Activated CD4-positive, alpha-beta T cell treated with anti-CD3 and anti-CD28 coated beads, Interleukin-2, amount 10 ng/mL, durations not matched to agents 7 days and 5 days (primary cell): ENCODE measurements at regions not wholly inside any gene's neighbourhood (a gene's known extent, or its start where the extent isn't known, plus 50 kb on each side); places are given as distances from the start of the nearest gene placed in this dataset.
"Not testable (repeated sequence)": the region's sequence is repeated elsewhere in the genome, so short reads cannot be mapped to it uniquely, and the experiment has no call there.

Source experiments
- CTCF ChIA-PET: fragments of 350-600 bp; sonication (Branson Sonifier 250); formaldehyde crosslinking; loops from one replicate; lab custom pipeline; 2021; ENCODE audit warnings: antibody characterized with exemption; lab: Charles Lee
- POLR2A ChIA-PET: fragments of 350-600 bp; sonication (Branson Sonifier 250); formaldehyde crosslinking; loops from one replicate; lab custom pipeline; 2021; ENCODE audit warnings: antibody characterized with exemption; lab: Charles Lee
- DNase-seq: peaks from one replicate; pipeline ENCODE4 v3.0.0-alpha.2; 2020
- H3K27ac Mint-ChIP-seq: one replicate; pipeline ENCODE4 v1.8.0; 2021; ENCODE audit warnings: mild to moderate bottlenecking, moderate library complexity, mixed read lengths
- H3K27me3 Mint-ChIP-seq: one replicate; pipeline ENCODE4 v1.8.0; 2021; ENCODE audit warnings: mixed read lengths
- H3K36me3 Mint-ChIP-seq: one replicate; pipeline ENCODE4 v1.8.0; 2021; ENCODE audit warnings: low read depth, mixed read lengths
- H3K4me1 Mint-ChIP-seq: one replicate; pipeline ENCODE4 v1.8.0; 2021; ENCODE audit warnings: mixed read lengths
- H3K4me3 Mint-ChIP-seq: one replicate; pipeline ENCODE4 v1.8.0; 2021; ENCODE audit warnings: mild to moderate bottlenecking, moderate library complexity, mixed read lengths
- H3K9me3 Mint-ChIP-seq: one replicate; pipeline ENCODE4 v1.8.0; 2021; ENCODE audit warnings: mixed read lengths

DNA sequence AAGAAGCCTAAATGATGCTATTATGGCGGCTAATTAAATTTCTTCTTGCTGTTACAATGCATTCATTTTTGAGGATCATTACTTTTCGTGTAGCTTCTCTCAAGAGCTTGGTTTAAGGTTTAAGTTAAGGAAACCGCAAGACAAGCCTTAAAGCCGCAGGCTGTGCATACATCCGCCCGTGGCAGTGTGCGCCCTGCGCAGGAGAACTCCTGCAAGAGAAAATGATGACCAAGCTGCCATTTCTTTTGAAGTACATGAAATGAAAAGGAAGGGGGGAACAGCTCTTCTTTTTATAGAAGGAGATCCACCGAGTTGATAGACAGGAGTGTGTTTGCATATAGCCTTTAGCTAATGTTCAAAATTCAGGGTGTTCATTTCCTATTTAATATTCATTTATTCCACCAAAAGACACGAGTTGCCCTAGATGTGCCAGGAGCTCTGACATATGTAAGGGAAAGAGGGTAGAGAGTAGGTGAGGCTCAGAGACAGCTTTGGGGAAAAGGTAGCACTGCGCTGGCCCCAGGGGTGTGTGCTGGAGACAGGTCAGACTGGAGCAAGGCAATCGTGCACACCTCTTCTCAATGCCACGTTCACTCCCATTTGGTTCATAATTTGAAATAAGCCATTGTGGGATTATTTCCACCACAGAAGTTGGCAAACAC lies 112.1 kb upstream of the LDB2 start:
- Mint-ChIP-seq H3K27me3 (no peaks in the 10 kb centered on the region), H3K36me3 (no peaks in the 10 kb centered on the region), H3K27ac (no peak overlapping the region), H3K4me3 (no peak overlapping the region), H3K9me3 (no peaks in the 10 kb centered on the region), H3K4me1 (no peaks in the 10 kb centered on the region)
- CTCF ChIA-PET: no interaction called here
- POLR2A ChIA-PET: no interaction called here
- DNase-seq: no peak

DNA sequence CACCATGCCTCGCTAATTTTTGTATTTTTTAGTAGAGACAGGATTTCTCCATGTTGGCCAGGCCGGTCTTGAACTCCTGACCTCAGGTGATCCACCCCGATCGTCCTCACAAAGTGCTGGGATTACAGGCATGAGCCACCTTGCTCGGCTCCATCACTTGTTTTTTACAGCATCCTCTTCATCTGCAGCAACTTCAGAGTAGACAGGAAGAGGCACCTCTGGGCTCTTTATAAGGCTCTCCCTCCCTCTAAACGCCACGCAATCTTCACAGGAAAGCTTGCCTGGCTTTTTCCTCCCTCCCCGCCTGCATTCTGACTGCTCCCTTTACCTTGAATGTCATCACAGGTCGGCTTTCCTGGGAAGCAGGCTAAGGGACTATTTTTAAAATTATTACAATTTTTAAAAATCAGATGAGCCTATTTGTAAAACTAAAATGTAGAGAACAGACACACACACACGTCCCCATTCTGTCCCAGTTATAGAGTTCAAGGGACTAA lies 111.5 kb upstream of the LDB2 start:
- Mint-ChIP-seq H3K36me3 (no peaks in the 10 kb centered on the region), H3K4me1 (no peaks in the 10 kb centered on the region), H3K27ac (no peak overlapping the region), H3K4me3 (no peak overlapping the region), H3K9me3 (no peaks in the 10 kb centered on the region), H3K27me3 (no peaks in the 10 kb centered on the region)
- CTCF ChIA-PET: interaction anchor here (0.5 kb wide), 1 partner anchor 1647 kb away, joined by 5 read pairs; no protein-coding TSS in a partner anchor
- no peak for DNase-seq
- POLR2A ChIA-PET: no interaction called here

DNA sequence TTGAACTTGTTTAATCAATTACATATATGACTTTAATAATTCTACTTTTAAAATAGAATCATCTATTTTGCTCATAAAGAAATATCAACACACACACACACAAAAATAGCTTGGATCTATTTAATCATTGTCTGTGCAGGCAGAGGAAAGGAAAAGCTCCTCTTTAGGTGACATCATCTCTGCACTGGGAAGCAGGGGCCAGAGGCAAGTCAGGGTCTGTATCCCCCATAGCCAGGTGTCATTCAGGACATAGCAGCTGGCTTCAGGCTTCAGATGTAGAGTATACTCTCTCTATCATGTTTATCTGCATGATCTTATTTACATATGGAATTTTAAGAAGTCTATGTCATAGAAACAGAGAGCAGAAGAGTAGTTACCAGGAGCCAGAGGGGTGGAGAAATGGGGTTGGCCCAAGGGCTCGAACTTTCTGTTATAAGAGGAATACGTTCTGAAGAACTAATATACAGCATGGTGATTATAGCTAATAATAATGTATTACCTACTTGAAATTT lies 110.4 kb upstream of the LDB2 start:
- DNase-seq: no peak
- no peaks in the 10 kb centered on the region for H3K27me3 Mint-ChIP-seq
- H3K9me3 Mint-ChIP-seq: no peaks in the 10 kb centered on the region
- no peaks in the 10 kb centered on the region for H3K36me3 Mint-ChIP-seq
- ChIA-PET POLR2A (no interaction called here), CTCF (no interaction called here)
- no peak overlapping the region for H3K27ac Mint-ChIP-seq
- H3K4me3 Mint-ChIP-seq: no peak overlapping the region
- H3K4me1 Mint-ChIP-seq: no peaks in the 10 kb centered on the region

DNA sequence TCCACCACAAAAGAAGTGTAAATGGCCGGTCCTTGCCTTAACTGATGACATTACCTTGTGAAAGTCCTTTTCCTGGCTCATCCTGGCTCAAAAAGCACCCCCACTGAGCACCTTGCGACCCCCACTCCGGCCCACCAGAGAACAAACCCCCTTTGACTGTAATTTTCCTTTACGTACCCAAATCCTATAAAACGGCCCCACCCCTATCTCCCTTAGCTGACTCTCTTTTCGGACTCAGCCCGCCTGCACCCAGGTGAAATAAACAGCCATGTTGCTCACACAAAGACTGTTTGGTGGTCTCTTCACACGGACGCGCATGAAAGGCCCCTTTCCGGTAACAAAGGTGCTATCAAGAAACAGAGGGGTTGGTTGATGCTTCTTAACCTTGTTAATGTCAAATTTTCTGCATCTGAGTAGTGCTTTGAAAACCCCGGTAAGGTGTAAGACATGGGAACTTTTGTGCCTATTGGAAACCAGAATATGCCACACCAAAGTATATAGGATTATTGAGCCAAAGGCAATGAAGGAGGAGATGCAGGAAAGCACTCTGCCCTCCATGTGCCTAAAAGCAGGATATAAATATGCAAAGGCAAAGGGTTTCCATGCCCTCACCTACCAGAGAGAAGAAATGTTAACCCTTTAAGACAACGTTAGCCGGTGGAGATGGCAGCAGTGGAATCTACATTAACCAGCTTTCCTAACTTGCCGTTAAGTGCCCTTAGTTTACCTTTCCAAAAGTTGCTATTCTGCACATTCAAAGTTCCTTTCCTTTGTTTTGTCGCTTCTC lies 105.4 kb upstream of the LDB2 start:
- DNase-seq, CTCF ChIA-PET, POLR2A ChIA-PET, H3K36me3 Mint-ChIP-seq, H3K4me3 Mint-ChIP-seq, H3K9me3 Mint-ChIP-seq, H3K27me3 Mint-ChIP-seq, H3K4me1 Mint-ChIP-seq, H3K27ac Mint-ChIP-seq: not testable (repeated sequence)

DNA sequence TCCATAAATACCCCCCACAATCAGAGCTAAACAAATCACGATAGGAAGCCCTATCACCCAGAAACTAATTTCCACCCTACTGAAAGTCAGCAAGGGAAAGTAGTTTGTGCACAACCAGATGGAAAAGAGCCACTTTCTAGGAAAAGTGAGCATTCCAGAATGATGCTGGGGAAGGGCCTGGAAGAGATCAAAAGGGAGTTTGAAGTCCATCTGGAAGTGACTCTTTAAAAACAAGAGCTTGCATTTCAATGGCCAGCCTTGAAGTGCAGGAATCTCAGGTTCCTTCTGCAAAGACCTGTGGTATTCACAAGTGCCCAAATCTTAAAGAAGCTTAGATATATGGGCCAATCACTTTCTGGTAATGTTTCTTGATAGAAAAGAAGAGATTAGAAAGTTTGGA lies 97.0 kb upstream of the LDB2 start:
- ChIA-PET CTCF (no interaction called here), POLR2A (no interaction called here)
- no peak for DNase-seq
- H3K4me3 Mint-ChIP-seq: no peak overlapping the region
- H3K27me3 Mint-ChIP-seq: no peaks in the 10 kb centered on the region
- no peaks in the 10 kb centered on the region for H3K4me1 Mint-ChIP-seq
- H3K36me3 Mint-ChIP-seq: no peaks in the 10 kb centered on the region
- no peaks in the 10 kb centered on the region for H3K9me3 Mint-ChIP-seq
- no peak overlapping the region for H3K27ac Mint-ChIP-seq

DNA sequence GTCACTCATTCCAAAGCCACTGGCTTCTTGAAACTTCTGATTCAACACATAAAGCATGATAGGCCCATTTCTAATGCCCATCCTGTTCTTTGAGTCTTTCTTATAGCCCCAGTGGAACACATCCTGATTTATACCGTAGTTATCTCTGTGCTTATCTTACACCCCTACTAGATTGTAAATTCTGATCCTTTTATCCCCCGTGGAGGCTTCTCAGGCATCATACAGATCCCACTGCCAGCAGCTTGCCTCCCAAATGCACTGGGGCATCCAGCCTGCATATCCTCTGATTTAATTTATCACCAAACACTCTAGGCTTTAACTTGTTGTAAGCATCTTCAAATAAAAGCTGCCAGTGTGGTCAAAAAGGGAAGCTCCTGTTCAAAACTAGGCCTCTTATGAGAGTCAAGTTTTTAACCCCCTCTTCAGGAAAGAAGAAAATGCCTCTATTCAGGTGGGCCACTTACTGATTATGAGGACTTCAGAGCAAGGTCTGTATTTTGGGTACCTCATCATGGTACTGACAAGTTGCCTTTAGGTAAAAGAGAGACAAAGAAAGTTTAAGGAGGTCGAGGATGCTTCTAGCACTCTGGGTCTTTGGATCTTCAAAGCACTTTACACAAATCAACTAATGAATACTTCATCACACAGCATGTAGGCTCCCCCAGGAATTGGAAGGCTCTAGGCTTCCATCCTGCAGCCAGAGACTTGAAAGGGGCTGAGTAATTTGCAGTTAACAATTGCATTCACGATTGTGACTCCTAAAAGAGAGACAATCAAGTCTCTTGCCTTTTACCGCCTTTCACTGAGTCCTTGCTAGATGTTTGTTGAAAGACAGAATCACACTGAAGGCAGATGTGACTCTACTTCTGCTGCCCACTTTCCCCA lies 95.8 kb upstream of the LDB2 start:
- H3K4me3 Mint-ChIP-seq: no peak overlapping the region
- no peak for DNase-seq
- no peaks in the 10 kb centered on the region for H3K36me3 Mint-ChIP-seq
- H3K9me3 Mint-ChIP-seq: no peaks in the 10 kb centered on the region
- H3K27me3 Mint-ChIP-seq: no peaks in the 10 kb centered on the region
- H3K27ac Mint-ChIP-seq: no peak overlapping the region
- no peaks in the 10 kb centered on the region for H3K4me1 Mint-ChIP-seq
- ChIA-PET CTCF (no interaction called here), POLR2A (no interaction called here)

DNA sequence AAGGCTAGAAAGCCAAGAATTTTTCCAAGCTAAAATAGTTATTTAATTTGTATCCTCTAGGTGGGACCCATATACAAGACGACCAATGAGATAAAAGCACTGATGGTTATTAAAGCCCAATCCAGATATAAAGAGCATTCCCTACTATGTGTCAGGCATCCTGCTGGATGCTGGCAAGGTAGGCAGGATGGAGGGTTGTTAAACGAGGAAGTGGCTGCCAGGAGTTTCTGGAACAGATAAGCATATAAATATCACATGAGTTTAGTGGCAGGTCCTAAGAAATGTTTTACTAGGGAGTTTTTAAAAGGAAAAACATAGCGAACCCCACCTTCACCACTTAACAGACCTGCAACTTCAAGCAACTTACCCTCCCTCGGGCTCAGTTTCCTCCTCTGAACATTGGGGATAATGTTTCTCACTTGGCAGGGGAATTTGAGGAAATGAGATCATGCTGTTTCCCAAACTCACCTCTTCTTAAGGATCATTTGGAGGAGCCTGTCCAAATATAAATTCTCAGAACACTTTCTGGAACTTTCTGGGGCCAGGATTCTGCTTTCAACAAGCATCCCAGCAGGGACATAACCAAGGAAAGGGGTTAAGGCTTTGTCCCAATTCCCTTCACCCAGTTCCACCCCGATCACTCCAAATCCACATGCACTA lies 94.3 kb upstream of the LDB2 start:
- POLR2A ChIA-PET: no interaction called here
- H3K9me3 Mint-ChIP-seq: no peaks in the 10 kb centered on the region
- no peaks in the 10 kb centered on the region for H3K27me3 Mint-ChIP-seq
- no peaks in the 10 kb centered on the region for H3K36me3 Mint-ChIP-seq
- H3K4me3 Mint-ChIP-seq: no peak overlapping the region
- CTCF ChIA-PET: no interaction called here
- DNase-seq: no peak
- no peaks in the 10 kb centered on the region for H3K4me1 Mint-ChIP-seq
- H3K27ac Mint-ChIP-seq: no peak overlapping the region

DNA sequence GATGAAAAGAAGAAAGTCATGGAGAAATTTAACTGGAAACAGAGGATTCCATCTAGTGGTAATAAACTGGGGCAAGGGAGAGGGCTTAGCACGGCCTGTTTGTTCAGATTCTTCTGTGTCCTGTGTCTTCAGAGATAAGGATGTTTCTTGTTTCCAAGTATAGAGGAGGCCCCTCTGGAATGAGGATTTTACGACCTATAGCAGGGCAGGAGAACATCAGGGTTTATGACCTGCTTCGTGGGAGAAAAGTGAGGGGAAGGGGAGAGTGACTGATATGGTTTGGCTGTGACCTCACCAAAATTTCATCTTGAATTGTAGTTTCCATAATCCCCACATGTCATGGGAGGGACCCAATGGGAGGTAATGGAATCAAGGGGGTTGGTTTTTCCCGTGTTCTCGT lies 93.0 kb upstream of the LDB2 start:
- H3K27me3 Mint-ChIP-seq: no peaks in the 10 kb centered on the region
- no peaks in the 10 kb centered on the region for H3K9me3 Mint-ChIP-seq
- no peak overlapping the region for H3K4me3 Mint-ChIP-seq
- H3K27ac Mint-ChIP-seq: no peak overlapping the region
- H3K36me3 Mint-ChIP-seq: no peaks in the 10 kb centered on the region
- POLR2A ChIA-PET: no interaction called here
- H3K4me1 Mint-ChIP-seq: no peaks in the 10 kb centered on the region
- CTCF ChIA-PET: no interaction called here
- DNase-seq: no peak

DNA sequence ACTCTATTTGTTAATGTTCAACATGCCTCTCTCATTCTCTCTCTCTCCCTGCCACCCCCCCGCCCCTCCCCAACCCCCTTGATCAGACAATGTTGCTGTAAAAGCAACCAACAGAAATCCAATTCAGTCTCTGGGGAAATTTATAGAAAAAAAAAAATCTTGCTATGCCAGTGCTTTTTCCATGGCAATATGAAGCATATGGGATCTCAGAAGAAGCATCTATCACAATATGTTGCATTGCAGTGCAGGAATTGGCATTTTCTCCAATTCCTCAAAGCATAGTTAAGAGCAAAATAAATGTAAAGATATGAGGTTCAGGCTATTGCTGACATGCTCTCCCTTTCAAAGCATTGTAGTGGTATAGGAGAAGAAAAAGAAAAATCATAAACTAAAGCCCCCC lies 90.9 kb upstream of the LDB2 start:
- CTCF ChIA-PET: no interaction called here
- Mint-ChIP-seq H3K4me1 (no peaks in the 10 kb centered on the region), H3K4me3 (no peak overlapping the region), H3K36me3 (no peaks in the 10 kb centered on the region), H3K27ac (no peak overlapping the region), H3K27me3 (no peaks in the 10 kb centered on the region), H3K9me3 (no peaks in the 10 kb centered on the region)
- POLR2A ChIA-PET: no interaction called here
- DNase-seq: no peak

DNA sequence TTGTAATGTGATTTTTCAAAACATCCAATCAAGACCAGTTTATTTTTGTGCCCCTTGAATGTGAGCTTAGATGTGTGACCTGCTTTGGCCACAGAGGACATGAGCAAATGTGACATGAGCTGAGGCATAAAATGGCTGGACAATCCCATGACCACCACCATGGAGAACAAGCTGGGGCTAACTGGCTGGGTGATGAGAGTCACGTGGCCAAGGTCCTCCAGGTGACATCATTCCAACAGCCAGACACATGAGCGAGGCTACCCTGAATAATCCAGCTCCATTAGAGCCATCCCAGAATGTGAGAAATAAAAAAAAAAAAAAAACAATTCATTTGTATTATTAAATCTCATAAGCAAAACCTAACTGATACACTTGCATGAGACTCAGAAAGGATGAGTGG lies 90.4 kb upstream of the LDB2 start:
- H3K9me3 Mint-ChIP-seq: no peaks in the 10 kb centered on the region
- H3K4me3 Mint-ChIP-seq: no peak overlapping the region
- POLR2A ChIA-PET: no interaction called here
- H3K36me3 Mint-ChIP-seq: no peaks in the 10 kb centered on the region
- H3K4me1 Mint-ChIP-seq: no peaks in the 10 kb centered on the region
- DNase-seq: no peak
- H3K27ac Mint-ChIP-seq: no peak overlapping the region
- H3K27me3 Mint-ChIP-seq: no peaks in the 10 kb centered on the region
- CTCF ChIA-PET: no interaction called here

DNA sequence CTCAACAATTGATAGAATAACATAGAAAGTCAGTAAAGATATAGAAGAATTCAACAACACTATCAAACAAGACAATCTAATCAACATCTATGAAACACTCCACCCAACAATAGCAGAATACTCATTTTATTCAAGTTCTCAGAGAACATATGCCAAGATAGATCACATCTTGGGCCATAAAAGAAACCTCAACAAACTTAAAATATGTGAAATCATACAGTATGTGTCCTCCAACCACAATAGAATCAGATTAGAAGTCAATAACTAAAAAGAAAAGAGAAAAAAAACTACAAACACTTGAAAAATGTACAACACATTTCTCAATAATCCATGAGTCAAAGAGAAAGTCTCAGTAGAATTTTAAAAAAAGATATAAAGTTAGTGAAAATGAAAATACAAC lies 78.6 kb upstream of the LDB2 start:
- H3K4me3 Mint-ChIP-seq: no peak overlapping the region
- H3K36me3 Mint-ChIP-seq: no peaks in the 10 kb centered on the region
- H3K4me1 Mint-ChIP-seq: peaks cover 2% of the 10 kb centered on the region
- CTCF ChIA-PET: no interaction called here
- no peaks in the 10 kb centered on the region for H3K9me3 Mint-ChIP-seq
- POLR2A ChIA-PET: no interaction called here
- H3K27me3 Mint-ChIP-seq: no peaks in the 10 kb centered on the region
- H3K27ac Mint-ChIP-seq: no peak overlapping the region
- no peak for DNase-seq

DNA sequence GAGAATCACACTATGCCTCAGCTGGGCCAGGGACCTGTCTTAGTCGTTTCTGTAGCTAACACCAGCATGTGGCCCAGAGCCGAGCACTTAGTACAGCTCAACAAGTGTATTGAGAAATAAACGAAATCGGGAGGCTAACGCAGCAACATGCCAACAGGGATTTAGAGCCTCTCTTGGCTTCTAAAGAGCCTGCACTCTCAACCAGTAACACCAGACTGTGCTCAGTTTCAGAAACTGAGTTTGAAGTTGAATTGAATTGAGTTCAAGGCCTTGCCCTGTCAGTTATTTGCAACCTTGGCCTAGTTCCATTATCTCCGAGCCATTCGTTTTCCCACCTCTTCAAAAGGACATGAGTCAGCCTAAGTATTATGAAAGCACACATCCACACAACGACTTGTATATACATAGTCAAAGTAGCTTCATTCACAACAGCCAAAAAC lies 71.3 kb upstream of the LDB2 start:
- Mint-ChIP-seq H3K27me3 (peaks cover 2% of the 10 kb centered on the region), H3K27ac (no peak overlapping the region), H3K36me3 (no peaks in the 10 kb centered on the region), H3K4me3 (no peak overlapping the region), H3K4me1 (no peaks in the 10 kb centered on the region), H3K9me3 (no peaks in the 10 kb centered on the region)
- POLR2A ChIA-PET: no interaction called here
- CTCF ChIA-PET: no interaction called here
- DNase-seq: no peak
